ENCODE measurements at regions not wholly inside any gene's neighbourhood (a gene's known extent, or its start where the extent isn't known, plus 50 kb on each side); places are given as distances from the start of the nearest gene placed in this dataset.

- H3K4me1 ChIP-seq (replicated peaks) = no peaks in the 10 kb centered on the region
- no peaks in the 10 kb centered on the region for H3K36me3 ChIP-seq
- DNase-seq (ENCODE audit: low spot score) = no peak
- H3K27ac ChIP-seq = no peak overlapping the region
- 46% methylated on average over 1 of the region's 1 CpG for WGBS
- TF ChIP-seq POLR2A (IDR thresholded peaks at IDR 0.05) (no peak), POLR2AphosphoS5 (IDR thresholded peaks at IDR 0.05) (no peak)
- H3K9me3 ChIP-seq = no peaks in the 10 kb centered on the region
- no peak overlapping the region for H3K4me3 ChIP-seq
- H3K27me3 ChIP-seq (replicated peaks; ENCODE audit: insufficient read depth) = no peaks in the 10 kb centered on the region
- intact Hi-C loops (cut with DNase I) = no loop called here
Measured at GRCh38 chr3:29201604-29202003, 79.3 kb upstream of the RBMS3 start.

GRCh38 chr3:29202378-29202777 lies 78.5 kb upstream of the RBMS3 start:
- no peaks in the 10 kb centered on the region for H3K9me3 ChIP-seq
- H3K36me3 ChIP-seq = no peaks in the 10 kb centered on the region
- no peaks in the 10 kb centered on the region for H3K4me1 ChIP-seq (replicated peaks)
- TF ChIP-seq POLR2AphosphoS5 (IDR thresholded peaks at IDR 0.05) (no peak), POLR2A (IDR thresholded peaks at IDR 0.05) (no peak), CTCF (IDR thresholded peaks at IDR 0.05) (no peak)
- no peaks in the 10 kb centered on the region for H3K27me3 ChIP-seq (replicated peaks; ENCODE audit: insufficient read depth)
- no peak for DNase-seq (ENCODE audit: low spot score)
- WGBS = 66% methylated on average over 4 of the region's 4 CpGs
- intact Hi-C loops (cut with DNase I) = no loop called here
- H3K4me3 ChIP-seq = no peak overlapping the region
- no peak overlapping the region for H3K27ac ChIP-seq

GRCh38 chr3:29203851-29204250 lies 77.0 kb upstream of the RBMS3 start:
- Histone ChIP-seq H3K4me3 (no peak overlapping the region), H3K27me3 (replicated peaks; ENCODE audit: insufficient read depth) (no peaks in the 10 kb centered on the region), H3K36me3 (no peaks in the 10 kb centered on the region), H3K9me3 (no peaks in the 10 kb centered on the region), H3K27ac (no peak overlapping the region), H3K4me1 (replicated peaks) (no peaks in the 10 kb centered on the region)
- DNase-seq (ENCODE audit: low spot score) = no peak
- TF ChIP-seq POLR2A (IDR thresholded peaks at IDR 0.05) = no peak
- TF ChIP-seq CTCF (IDR thresholded peaks at IDR 0.05) = no peak
- TF ChIP-seq POLR2AphosphoS5 (IDR thresholded peaks at IDR 0.05) = no peak
- intact Hi-C loops (cut with DNase I) = no loop called here
- WGBS = 81% methylated on average over 1 of the region's 1 CpG

GRCh38 chr3:29207427-29207826 lies 73.4 kb upstream of the RBMS3 start:
- TF ChIP-seq CTCF (IDR thresholded peaks at IDR 0.05) = no peak
- TF ChIP-seq POLR2A (IDR thresholded peaks at IDR 0.05) = no peak
- TF ChIP-seq POLR2AphosphoS5 (IDR thresholded peaks at IDR 0.05) = no peak
- H3K4me1 ChIP-seq (replicated peaks) = no peaks in the 10 kb centered on the region
- 76% methylated on average over 1 of the region's 1 CpG for WGBS
- H3K27me3 ChIP-seq (replicated peaks; ENCODE audit: insufficient read depth) = no peaks in the 10 kb centered on the region
- H3K36me3 ChIP-seq = no peaks in the 10 kb centered on the region
- H3K9me3 ChIP-seq = no peaks in the 10 kb centered on the region
- no peak for DNase-seq (ENCODE audit: low spot score)
- H3K4me3 ChIP-seq = no peak overlapping the region
- H3K27ac ChIP-seq = no peak overlapping the region
- intact Hi-C loops (cut with DNase I) = no loop called here

GRCh38 chr3:29212789-29213433 lies 68.0 kb upstream of the RBMS3 start:
- Histone ChIP-seq H3K27me3 (replicated peaks; ENCODE audit: insufficient read depth) (no peaks in the 10 kb centered on the region), H3K27ac (no peak overlapping the region), H3K4me1 (replicated peaks) (no peaks in the 10 kb centered on the region), H3K4me3 (no peak overlapping the region), H3K36me3 (no peaks in the 10 kb centered on the region), H3K9me3 (no peaks in the 10 kb centered on the region)
- no peak for DNase-seq (ENCODE audit: low spot score)
- WGBS = 60% methylated on average over 2 of the region's 2 CpGs
- intact Hi-C loops (cut with DNase I) = no loop called here
- TF ChIP-seq POLR2AphosphoS5 (IDR thresholded peaks at IDR 0.05) (no peak), POLR2A (IDR thresholded peaks at IDR 0.05) (no peak), CTCF (IDR thresholded peaks at IDR 0.05) (no peak)
